HG03045 (cell line): ENCODE measurements at regions not wholly inside any gene's neighbourhood (a gene's known extent, or its start where the extent isn't known, plus 50 kb on each side); places are given as distances from the start of the nearest gene placed in this dataset.
"Not testable (repeated sequence)": the region's sequence is repeated elsewhere in the genome, so short reads cannot be mapped to it uniquely, and the experiment has no call there.

Experiments used
- ATAC-seq: cut with Tn5 transposase; IDR thresholded peaks from one replicate; pipeline ENCODE4 v1.9.1; 2021; ENCODE audit warnings: mild to moderate bottlenecking, moderate library complexity; ENCODE audit not compliant: unreplicated experiment

- no peak for ATAC-seq
These were observed 798.3 kb upstream of the TMEFF2 start for GRCh38 chr2:192993059-192993458.

DNA sequence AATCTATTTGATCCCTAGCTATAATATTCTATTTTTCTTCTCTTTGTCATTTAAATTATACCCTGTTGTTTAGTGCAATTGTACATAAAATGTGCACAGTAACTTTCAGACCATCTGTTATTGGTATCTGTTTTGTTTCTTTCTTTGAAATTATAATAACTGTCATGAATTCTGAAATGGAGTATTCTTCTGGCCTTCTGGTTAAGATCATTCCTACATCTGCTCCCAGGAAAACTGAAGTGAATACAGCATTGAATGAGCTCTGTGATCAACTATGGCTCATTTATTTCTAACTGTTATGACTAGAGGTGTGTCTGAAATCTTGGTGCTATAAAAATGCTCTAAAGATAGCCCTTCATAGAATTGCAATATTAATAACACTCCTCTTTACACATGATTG, 788.4 kb upstream of the TMEFF2 start:
- ATAC-seq, result no peak

DNA sequence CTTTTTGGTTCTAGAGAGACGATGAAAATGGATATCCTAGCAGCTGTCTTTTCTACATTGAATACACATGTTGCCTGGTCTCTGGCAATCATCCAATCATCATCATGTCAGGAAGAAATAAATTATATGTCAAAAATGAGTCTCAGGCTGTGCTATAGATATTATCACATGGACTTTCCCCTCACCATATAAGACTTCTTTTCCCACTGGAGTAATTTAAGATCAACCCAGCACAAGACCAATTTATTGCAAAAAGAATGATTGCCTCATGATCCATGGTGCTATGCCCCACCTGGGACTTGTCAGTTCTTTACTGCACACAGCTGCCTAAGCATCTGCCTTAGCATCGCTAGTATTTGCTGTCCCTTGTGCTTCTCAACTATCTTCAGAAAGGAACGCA, 783.7 kb upstream of the TMEFF2 start:
- no peak for ATAC-seq

- ATAC-seq, result no peak
These were observed 777.2 kb upstream of the TMEFF2 start for GRCh38 chr2:192971981-192972380.

DNA sequence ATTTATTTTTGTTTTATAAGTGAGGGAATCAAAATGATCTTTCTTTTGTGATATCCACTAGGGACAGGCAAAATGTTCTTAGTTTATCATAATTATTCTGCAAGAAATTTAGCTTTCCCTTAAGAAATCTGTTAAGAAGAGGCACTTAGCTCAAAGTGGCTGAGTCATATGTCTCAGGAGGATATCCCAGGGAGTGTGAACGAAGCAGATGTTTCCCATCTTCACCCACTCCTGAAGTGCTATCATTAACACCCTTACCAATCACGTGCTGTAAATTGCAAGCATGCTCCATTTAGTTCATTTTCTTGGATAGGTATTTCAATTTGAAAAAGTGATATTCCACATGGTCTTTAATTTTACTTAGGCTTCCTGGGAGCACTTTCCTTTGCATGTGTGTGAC, 774.3 kb upstream of the TMEFF2 start:
- ATAC-seq, result no peak

DNA sequence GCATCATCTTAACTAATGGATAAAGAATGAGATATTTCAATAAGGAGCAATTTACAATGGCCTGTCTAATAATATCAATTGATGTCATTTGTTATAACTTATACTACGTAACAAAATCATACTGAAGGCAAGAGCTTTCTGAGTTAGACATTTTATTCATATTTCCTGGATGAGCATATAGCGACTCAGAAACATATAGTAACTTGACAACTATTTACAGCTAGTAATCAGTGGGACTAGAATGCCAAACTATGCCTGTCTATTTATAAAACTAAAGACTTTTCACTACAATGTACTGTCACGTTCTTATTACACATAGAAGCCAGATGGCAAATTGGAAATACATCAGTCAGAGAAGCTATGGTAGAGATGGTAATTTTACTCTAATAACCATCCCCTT, 766.2 kb upstream of the TMEFF2 start:
- no peak for ATAC-seq

GRCh38 chr2:192958615-192959014, 763.9 kb upstream of the TMEFF2 start:
- ATAC-seq, result not testable (repeated sequence)

DNA sequence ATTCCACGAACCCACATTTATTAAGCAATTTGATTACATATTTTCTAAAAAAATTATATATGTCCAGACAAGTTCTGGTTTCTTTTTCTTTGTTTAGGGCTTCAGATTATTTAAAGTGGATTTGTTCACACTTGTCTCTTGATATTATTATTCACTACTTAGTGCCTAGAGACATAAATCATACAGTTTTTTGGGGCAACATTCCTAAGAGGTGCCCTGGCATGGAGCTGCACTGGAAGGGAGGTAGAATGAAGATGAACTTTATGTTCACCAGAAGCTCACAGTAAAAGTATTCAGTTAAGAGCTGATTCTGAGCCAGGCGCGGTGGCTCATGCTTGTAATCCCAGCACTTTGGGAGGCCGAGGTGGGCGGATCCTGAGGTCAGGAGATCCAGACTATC, 762.7 kb upstream of the TMEFF2 start:
- no peak for ATAC-seq

- ATAC-seq, result no peak
These were observed 758.4 kb upstream of the TMEFF2 start for GRCh38 chr2:192953116-192953515.

DNA sequence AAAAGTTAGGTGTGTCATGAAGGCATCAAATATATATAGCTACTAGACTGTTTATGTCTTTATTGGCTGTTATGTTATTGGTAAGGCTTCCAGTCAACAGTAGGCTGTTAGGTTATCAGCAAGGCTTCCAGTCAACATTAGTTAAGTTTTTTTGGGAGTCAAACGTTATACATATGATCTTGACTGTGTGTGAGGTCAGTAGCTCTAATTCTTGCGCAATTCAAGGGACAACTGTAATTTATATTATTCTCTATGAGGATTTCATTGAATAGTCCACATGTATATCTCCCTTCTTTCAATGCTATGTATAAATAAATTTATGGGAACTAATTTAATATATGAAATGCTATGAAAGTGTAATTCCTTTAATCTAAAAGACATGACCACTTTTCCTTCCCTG, 757.5 kb upstream of the TMEFF2 start:
- no peak for ATAC-seq

DNA sequence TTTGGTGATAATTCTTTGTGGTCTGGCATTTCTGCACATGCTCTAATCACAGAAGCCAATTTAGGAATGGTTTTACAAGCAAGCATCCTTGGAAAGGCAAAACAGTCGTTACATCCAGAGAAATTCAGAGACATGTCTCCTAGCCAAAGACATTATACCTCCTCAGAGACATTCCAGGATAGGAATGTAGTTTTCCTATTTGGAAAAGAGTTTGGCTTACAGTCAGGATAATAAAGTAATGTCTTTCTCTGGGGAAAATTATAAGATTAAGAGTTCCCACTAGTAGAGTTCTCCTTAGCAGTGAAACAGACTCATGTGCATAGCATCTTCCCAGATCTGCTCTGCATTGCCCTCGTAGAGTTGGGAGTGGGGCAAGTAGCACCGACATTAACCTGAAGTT, 753.6 kb upstream of the TMEFF2 start:
- no peak for ATAC-seq

GRCh38 chr2:192947352-192947751, 752.6 kb upstream of the TMEFF2 start:
- no peak for ATAC-seq

DNA sequence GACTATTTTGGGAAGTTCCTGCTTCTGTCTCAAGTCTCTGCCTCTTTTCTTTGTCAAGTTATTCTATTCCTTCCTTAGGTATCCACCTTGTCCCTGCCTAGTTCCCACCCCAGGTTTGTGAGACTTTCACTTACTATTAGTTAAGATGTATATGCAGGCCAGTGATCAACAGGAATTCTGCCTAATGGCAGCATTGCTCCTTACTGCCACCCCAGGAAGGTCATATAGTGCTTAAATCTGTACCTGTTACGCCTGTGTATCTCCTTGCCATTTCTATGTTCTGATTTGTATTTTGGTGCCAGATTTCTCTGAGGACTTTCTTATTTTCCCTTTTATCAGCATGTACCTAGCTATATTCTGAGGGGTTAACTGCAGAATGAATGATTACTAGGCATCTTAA, 746.0 kb upstream of the TMEFF2 start:
- ATAC-seq, result no peak

DNA sequence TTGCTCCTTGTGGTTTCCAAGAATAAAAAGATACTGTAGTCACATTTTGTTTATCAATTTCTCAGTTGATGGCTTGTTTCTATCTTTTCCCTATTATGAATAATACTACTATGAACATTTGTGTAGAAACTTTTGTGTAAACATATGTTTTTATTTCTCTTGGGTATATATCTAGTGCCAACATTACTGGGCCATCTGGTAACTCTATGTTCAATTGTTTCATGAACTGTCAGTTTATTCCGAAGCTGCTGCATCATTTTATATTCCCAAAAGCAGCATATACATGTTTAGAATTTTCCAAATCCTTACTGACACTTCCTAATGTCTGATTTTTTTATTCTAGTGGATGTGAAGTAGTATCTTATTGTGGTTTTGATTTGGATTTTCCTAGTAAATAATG, 737.6 kb upstream of the TMEFF2 start:
- no peak for ATAC-seq

- ATAC-seq, result not testable (repeated sequence)
These were observed 726.9 kb upstream of the TMEFF2 start for GRCh38 chr2:192921631-192922030.

DNA sequence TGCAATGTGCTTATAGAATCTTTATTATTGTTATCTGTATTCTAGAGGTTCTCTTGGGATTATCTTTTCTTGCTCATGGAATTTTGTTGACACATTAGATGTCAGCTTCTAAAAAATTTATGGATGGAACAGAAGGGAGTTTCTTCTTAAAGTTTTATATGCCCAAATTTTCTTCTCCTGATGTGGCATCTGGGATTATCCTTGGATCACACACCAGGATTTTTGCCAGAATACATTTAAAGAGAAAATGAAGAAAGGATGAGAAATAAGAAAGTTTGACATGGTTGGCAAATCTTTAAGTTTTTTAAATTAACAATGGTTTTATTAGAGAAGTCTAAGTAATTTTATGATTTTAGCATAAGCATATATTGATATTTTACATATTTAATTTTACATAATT, 706.7 kb upstream of the TMEFF2 start:
- ATAC-seq, result no peak

DNA sequence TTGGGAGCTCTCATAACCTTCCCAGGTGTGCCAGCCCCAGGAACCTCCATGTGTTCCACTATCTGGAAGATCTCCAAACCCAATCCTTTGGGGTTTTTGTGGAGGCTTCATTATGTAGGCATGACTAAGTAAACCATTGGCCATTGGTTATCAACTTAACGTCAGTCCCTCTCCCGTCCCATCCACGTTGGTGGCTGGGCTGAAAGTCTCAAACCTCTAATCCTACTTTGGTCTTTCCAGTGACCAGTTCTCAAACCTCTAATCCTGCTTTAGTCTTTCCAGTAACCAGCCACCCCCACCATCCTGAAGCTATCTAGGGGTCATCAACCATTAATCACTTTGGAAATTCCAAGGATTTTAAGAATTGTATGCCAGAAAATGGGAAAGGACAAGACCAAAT, 704.7 kb upstream of the TMEFF2 start:
- no peak for ATAC-seq

- ATAC-seq, result not testable (repeated sequence)
These were observed 699.2 kb upstream of the TMEFF2 start for GRCh38 chr2:192893976-192894375.

DNA sequence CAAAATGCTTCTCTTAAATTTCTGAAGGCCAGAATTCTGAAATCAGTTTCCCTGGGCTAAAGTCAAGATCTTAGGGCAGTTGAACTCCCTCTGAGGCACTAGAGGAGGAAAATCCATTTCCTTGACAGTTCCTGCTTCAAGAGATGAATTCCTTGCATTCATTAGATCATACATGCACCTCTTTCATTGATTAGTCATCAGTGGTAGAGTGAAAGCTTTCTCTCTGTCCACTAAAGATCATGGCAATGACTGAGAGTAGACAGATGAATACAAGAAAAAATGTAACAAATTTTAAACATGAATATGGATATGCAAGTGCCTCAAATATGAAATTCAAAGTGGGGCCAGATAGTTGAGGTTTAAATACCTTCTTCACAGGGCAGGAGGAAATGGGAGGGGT, 693.4 kb upstream of the TMEFF2 start:
- no peak for ATAC-seq

- ATAC-seq, result no peak
These were observed 692.6 kb upstream of the TMEFF2 start for GRCh38 chr2:192887337-192887736.

DNA sequence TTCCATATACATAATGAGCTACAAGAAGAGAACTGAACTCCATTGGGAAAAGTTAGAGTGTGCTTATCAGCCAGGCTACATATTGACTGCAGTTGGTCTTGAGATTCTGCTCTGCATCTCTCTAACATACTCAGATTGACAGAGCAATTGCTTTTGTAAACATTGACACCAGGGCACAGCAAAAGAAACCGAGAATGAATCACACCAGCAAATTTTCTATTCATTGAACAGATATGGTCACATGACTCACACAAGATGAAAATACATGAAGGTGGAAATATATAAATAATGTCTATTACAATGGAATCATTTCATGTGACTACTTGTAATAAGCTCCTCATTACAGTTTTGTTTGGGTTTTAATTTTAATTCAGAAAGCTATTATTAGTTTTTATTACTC, 691.9 kb upstream of the TMEFF2 start:
- no peak for ATAC-seq

DNA sequence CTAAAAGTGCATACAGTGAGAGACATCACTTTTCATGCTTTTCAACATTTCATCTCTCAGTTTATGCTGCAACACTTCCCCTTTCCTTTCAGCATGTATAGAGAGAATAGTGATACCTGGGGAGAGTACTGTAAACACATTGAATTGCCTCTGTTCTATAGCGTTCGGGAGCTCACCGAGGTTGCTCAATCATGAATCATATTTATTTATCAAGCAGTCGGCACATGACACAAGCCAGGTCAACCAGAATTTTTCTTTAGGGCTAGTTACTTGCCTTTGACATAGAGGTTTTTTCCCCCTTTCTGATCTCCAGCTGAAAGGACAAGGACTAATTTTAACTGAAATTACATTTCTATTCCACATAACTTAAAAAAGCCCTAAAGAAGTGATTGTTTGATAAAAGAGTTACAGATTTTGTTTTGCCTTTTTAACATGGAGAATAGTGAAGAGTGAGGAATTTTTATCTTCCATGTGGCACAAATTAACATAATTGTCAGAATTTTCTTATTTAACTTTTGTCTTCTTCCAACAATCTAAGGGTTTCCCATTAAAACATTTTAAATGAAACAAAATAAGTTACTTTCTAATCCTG, 690.9 kb upstream of the TMEFF2 start:
- no peak for ATAC-seq

DNA sequence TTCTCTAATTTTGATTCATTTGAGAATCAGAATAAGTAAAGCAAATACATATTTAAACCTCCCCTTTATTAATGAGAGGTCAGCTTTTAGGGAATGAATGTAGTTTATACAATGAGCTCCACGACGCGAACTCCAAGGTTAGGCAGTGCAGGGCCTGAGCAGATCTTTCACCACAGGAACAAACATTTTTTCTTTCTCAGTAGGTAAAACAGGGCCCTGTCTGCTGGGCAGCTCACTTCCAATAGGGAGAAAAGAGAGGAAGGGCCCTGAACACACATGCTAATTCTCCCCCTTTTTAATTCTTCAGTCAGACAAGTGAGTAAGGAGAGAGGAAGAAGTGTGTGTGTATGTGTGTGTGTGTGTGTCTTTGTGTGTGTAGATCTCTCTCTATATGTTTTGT, 682.4 kb upstream of the TMEFF2 start:
- no peak for ATAC-seq

GRCh38 chr2:192876698-192877097, 682.0 kb upstream of the TMEFF2 start:
- no peak for ATAC-seq
